A549 (cell line): ENCODE measurements at regions not wholly inside any gene's neighbourhood (a gene's known extent, or its start where the extent isn't known, plus 50 kb on each side); places are given as distances from the start of the nearest gene placed in this dataset.

Experiments used
- EHMT2 ChIP-seq: fragments of 200-600 bp; sonication (generic); IDR thresholded peaks from 2 replicates; pipeline ENCODE4 v1.6.1; 2016; ENCODE audit warnings: antibody characterized with exemption, low read depth, mild to moderate bottlenecking, moderate library complexity
- KDM1A ChIP-seq: fragments of 200-600 bp; sonication (generic); IDR thresholded peaks from 2 replicates; pipeline ENCODE4 v1.6.1; 2016; ENCODE audit warnings: low read depth, mild to moderate bottlenecking
- MAZ ChIP-seq: fragments of 150-350 bp; IDR thresholded peaks from 2 replicates; pipeline ENCODE4 v1.6.1; 2014; ENCODE audit warnings: antibody characterized with exemption, low read depth, low read length, borderline replicate concordance
- POLR2A ChIP-seq: IDR thresholded peaks from 2 replicates; pipeline ENCODE4 v1.6.1; 2012; ENCODE audit warnings: mild to moderate bottlenecking, low read length
- RAD21 ChIP-seq, 2 experiments: fragments of >200 bp in 1 of 2; sonication (Bioruptor Twin) in 1 of 2; formaldehyde crosslinking in 1 of 2; IDR thresholded peaks in 1 of 2; conservative IDR thresholded peaks in 1 of 2; 2 replicates in 1 of 2; 3 replicates in 1 of 2; pipeline ENCODE4 v1.6.1; 2012 to 2018; ENCODE audit warnings: inconsistent platforms in 1 of 2
- RCOR1 ChIP-seq: fragments of 150-350 bp; IDR thresholded peaks from 2 replicates; pipeline ENCODE4 v1.6.1; 2014; ENCODE audit warnings: antibody characterized with exemption, low read length, low read depth
- RFX5 ChIP-seq: fragments of 450-650 bp; IDR thresholded peaks from 2 replicates; pipeline ENCODE4 v1.7.1; 2014; ENCODE audit warnings: antibody characterized with exemption, mild to moderate bottlenecking, moderate library complexity
- TP53 ChIP-seq: fragments of 250-450 bp; sonication (Bioruptor Pico); IDR thresholded peaks from 2 replicates; pipeline ENCODE4 v1.5.0; 2021; ENCODE audit warnings: mild to moderate bottlenecking, moderate library complexity
- ZNF302 ChIP-seq: fragments of 250-450 bp; sonication (Bioruptor Pico); IDR thresholded peaks from 2 replicates; pipeline ENCODE4 v1.9.0; 2021; ENCODE audit warnings: inconsistent platforms, mild to moderate bottlenecking, moderate library complexity
- TF ChIP-seq, protein P1 (sequence below): IDR thresholded peaks from 2 replicates; pipeline ENCODE4 v1.6.1; 2012
- TF ChIP-seq, protein P2 (sequence below): fragments of >200 bp; sonication (Bioruptor Twin); formaldehyde crosslinking; IDR thresholded peaks from 3 replicates; pipeline ENCODE4 v1.5.1; 2016

DNA sequence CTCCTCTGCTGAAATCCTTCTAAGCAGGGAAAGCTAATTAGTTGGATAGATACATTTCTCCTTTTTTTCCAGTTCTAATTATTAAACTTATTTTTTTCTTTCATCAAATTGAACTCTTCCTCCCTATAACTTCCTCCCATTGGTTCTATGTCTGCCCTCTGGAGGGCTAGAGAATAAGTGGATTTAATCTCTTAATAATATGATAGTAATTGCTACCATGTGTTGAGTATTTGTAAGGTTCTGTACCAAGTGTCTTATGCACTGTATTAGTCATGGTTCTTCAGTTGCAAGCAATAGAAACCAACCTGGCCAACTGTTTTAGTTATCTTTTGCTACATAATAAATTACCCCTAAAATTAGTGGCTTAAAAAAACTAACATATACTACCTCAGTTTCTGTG, 190.5 kb upstream of the PLXNC1 start:
- TF ChIP-seq POLR2A: no peak
- TF ChIP-seq EHMT2: no peak
- TF ChIP-seq, protein P1, sequence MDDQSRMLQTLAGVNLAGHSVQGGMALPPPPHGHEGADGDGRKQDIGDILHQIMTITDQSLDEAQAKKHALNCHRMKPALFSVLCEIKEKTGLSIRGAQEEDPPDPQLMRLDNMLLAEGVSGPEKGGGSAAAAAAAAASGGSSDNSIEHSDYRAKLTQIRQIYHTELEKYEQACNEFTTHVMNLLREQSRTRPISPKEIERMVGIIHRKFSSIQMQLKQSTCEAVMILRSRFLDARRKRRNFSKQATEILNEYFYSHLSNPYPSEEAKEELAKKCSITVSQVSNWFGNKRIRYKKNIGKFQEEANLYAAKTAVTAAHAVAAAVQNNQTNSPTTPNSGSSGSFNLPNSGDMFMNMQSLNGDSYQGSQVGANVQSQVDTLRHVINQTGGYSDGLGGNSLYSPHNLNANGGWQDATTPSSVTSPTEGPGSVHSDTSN: no peak
- TF ChIP-seq, protein P2, sequence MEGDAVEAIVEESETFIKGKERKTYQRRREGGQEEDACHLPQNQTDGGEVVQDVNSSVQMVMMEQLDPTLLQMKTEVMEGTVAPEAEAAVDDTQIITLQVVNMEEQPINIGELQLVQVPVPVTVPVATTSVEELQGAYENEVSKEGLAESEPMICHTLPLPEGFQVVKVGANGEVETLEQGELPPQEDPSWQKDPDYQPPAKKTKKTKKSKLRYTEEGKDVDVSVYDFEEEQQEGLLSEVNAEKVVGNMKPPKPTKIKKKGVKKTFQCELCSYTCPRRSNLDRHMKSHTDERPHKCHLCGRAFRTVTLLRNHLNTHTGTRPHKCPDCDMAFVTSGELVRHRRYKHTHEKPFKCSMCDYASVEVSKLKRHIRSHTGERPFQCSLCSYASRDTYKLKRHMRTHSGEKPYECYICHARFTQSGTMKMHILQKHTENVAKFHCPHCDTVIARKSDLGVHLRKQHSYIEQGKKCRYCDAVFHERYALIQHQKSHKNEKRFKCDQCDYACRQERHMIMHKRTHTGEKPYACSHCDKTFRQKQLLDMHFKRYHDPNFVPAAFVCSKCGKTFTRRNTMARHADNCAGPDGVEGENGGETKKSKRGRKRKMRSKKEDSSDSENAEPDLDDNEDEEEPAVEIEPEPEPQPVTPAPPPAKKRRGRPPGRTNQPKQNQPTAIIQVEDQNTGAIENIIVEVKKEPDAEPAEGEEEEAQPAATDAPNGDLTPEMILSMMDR: no peak
- no peak for TF ChIP-seq ZNF302 (CRISPR knock-in tag)
- no peak for TF ChIP-seq RAD21 (conservative IDR thresholded peaks at IDR 0.05 in 1 of 2, IDR thresholded peaks at IDR 0.05 in 1 of 2)
- TF ChIP-seq MAZ: no peak
- TF ChIP-seq RCOR1: no peak
- no peak for TF ChIP-seq KDM1A
- no peak for TF ChIP-seq RFX5
- no peak for TF ChIP-seq TP53 (CRISPR knock-in tag)
